ENCODE measurements at regions not wholly inside any gene's neighbourhood (a gene's known extent, or its start where the extent isn't known, plus 50 kb on each side); places are given as distances from the start of the nearest gene placed in this dataset.

- no peak overlapping the region for H2BK20ac ChIP-seq (ENCODE audit: low read length)
- no peak overlapping the region for H3K9ac ChIP-seq (replicated peaks in 1 of 4; ENCODE audit: extremely low read depth in 1 of 4, low read depth in 3 of 4, low read length in 3 of 4)
- no peak overlapping the region for H4K91ac ChIP-seq (replicated peaks; ENCODE audit: insufficient read length, low read length)
- no peaks in the 10 kb centered on the region for H3K23me2 ChIP-seq (ENCODE audit: low read depth, low read length)
- no peaks in the 10 kb centered on the region for H4K20me1 ChIP-seq (replicated peaks in 1 of 2; ENCODE audit: control insufficient read depth in 1 of 2, insufficient read depth in 2 of 2, low read length in 2 of 2)
- 90% methylated on average over 8 of the region's 8 CpGs; no CpG with 5 or more reads in 1 of the 2 experiments for WGBS, 2 experiments (ENCODE audit: extremely low coverage in 1 of 2, insufficient coverage in 1 of 2, insufficient read length in 1 of 2, insufficient replicate concordance in 2 of 2, low coverage in 1 of 2, low lambda C conversion rate in 2 of 2, missing lambda C conversion rate in 1 of 2)
- no peak overlapping the region for H3K4me3 ChIP-seq (ENCODE audit: extremely low read depth in 1 of 4, insufficient read depth in 2 of 4, low read depth in 3 of 4, low read length in 4 of 4)
- no peak overlapping the region for H3K56ac ChIP-seq (replicated peaks; ENCODE audit: insufficient read length, low read depth, low read length)
- H2BK12ac ChIP-seq (ENCODE audit: low read depth, low read length), result no peak overlapping the region
- FAIRE-seq (no peak), DNase-seq (ENCODE audit: low read depth in 1 of 2, low spot score in 2 of 2) (no peak)
- H2BK15ac ChIP-seq (ENCODE audit: low read length), result no peak overlapping the region
- H3K14ac ChIP-seq (ENCODE audit: insufficient read length), result no peak overlapping the region
- no peak overlapping the region for H3K4me2 ChIP-seq (ENCODE audit: insufficient read depth in 1 of 2, low read depth in 2 of 2, low read length in 2 of 2)
- H3K4ac ChIP-seq (replicated peaks; ENCODE audit: insufficient read length, low read depth, low read length), result no peak overlapping the region
- H3K18ac ChIP-seq (ENCODE audit: extremely low read depth, low read length), result no peak overlapping the region
- POLR2A ChIA-PET (ENCODE audit: partially characterized antibody), result no interaction called here
- H2BK120ac ChIP-seq (replicated peaks; ENCODE audit: low read depth, low read length), result no peak overlapping the region
- no peaks in the 10 kb centered on the region for H3K9me3 ChIP-seq (ENCODE audit: insufficient read depth in 2 of 2, low read depth in 1 of 2, low read length in 1 of 2)
- H3K36me3 ChIP-seq (ENCODE audit: control insufficient read depth in 2 of 4, insufficient read depth in 4 of 4, low read length in 3 of 4), result no peaks in the 10 kb centered on the region
- H3K27me3 ChIP-seq (replicated peaks in 1 of 4; ENCODE audit: control insufficient read depth in 3 of 4, extremely low read depth in 1 of 4, insufficient read depth in 3 of 4, low read length in 3 of 4), result no peaks in the 10 kb centered on the region
- TF ChIP-seq RAD21 (IDR thresholded peaks at IDR 0.05 in 1 of 2, conservative IDR thresholded peaks at IDR 0.05 in 1 of 2; ENCODE audit: low read depth in 2 of 2, low read length in 2 of 2), result no peak
- no peak for TF ChIP-seq BRCA1 (IDR thresholded peaks at IDR 0.05; ENCODE audit: low read depth, low read length)
- no peak for TF ChIP-seq SRF (IDR thresholded peaks at IDR 0.05; ENCODE audit: low read depth, low read length)
- TF ChIP-seq SP1 (IDR thresholded peaks at IDR 0.05; ENCODE audit: low read depth, low read length), result no peak
- no peak overlapping the region for H4K5ac ChIP-seq (ENCODE audit: insufficient read length, low read depth, low read length)
- H3K79me1 ChIP-seq (ENCODE audit: low read depth, low read length), result no peaks in the 10 kb centered on the region
- CTCF ChIA-PET (ENCODE audit: partially characterized antibody), result interaction anchor here (0.9 to 1.3 kb wide), 2 partner anchors 18 to 114 kb away, joined by 3 read pairs; no protein-coding TSS in a partner anchor
- H2AK5ac ChIP-seq (ENCODE audit: low read depth, low read length), result no peak overlapping the region
- H3K79me2 ChIP-seq (ENCODE audit: control insufficient read depth in 1 of 2, insufficient read depth in 2 of 2, low read length in 2 of 2), result no peaks in the 10 kb centered on the region
- H3K4me1 ChIP-seq (replicated peaks in 1 of 4; ENCODE audit: control insufficient read depth in 3 of 4, insufficient read depth in 4 of 4, low read length in 3 of 4), result peaks cover 0 to 4% (median 1%) of the 10 kb centered on the region in 4 experiments; a peak in 2 of 7 replicates
- H3K23ac ChIP-seq (ENCODE audit: insufficient read length), result no peak overlapping the region
- no peak overlapping the region for H2AFZ ChIP-seq (ENCODE audit: low read length)
- no peak overlapping the region for H3K27ac ChIP-seq (ENCODE audit: low read depth, low read length)
- H2BK5ac ChIP-seq (ENCODE audit: low read depth, low read length), result no peak overlapping the region
- H4K8ac ChIP-seq (ENCODE audit: extremely low read depth, insufficient read depth, low read length), result no peak overlapping the region
These were observed 229.3 kb upstream of the AGAP1 start for GRCh38 chr2:235264512-235264911.
